ENCODE measurements at regions not wholly inside any gene's neighbourhood (a gene's known extent, or its start where the extent isn't known, plus 50 kb on each side); places are given as distances from the start of the nearest gene placed in this dataset.

GRCh38 chr6:15176816-15177370, 69.0 kb upstream of the JARID2 start:
- Histone ChIP-seq H3K9me3 (ENCODE audit: control insufficient read depth, low read depth, low read length) (no peaks in the 10 kb centered on the region), H3K27me3 (ENCODE audit: insufficient read depth, low read length) (no peaks in the 10 kb centered on the region), H4K91ac (ENCODE audit: insufficient read length, low read depth, low read length) (no peak overlapping the region), H3K14ac (ENCODE audit: insufficient read depth, low read length) (no peak overlapping the region), H3K79me2 (ENCODE audit: insufficient read depth, low read length) (no peaks in the 10 kb centered on the region; the same call in 1 of the 2 replicates), H3K4me2 (ENCODE audit: insufficient read depth, insufficient read length, low read length) (no peak overlapping the region), H3K4me1 (ENCODE audit: insufficient read depth, low read length) (no peaks in the 10 kb centered on the region; the same call in 1 of the 2 replicates), H2AK5ac (ENCODE audit: insufficient read length, low read length) (no peak overlapping the region), H2BK20ac (ENCODE audit: low read depth, low read length, poor library complexity, severe bottlenecking) (no peak overlapping the region), H3K9ac (ENCODE audit: extremely low read depth, insufficient read length, low read length) (no peak overlapping the region), H3T11ph (ENCODE audit: low read length) (no peak overlapping the region), H2AFZ (ENCODE audit: low read length) (no peak overlapping the region), H4K5ac (ENCODE audit: insufficient read length, low read depth, low read length) (no peak overlapping the region), H3K27ac (ENCODE audit: insufficient read length, low read depth, low read length) (no peak overlapping the region), H2BK5ac (ENCODE audit: insufficient read length, low read length) (no peak overlapping the region), H4K8ac (replicated peaks; ENCODE audit: insufficient read length, low read depth, low read length) (no peak overlapping the region), H3K56ac (ENCODE audit: insufficient read length, low read depth, low read length) (no peak overlapping the region), H4K20me1 (ENCODE audit: control insufficient read depth, insufficient read depth, insufficient read length) (no peaks in the 10 kb centered on the region), H3K4ac (ENCODE audit: low read depth, low read length) (no peak overlapping the region), H3K23ac (ENCODE audit: insufficient read length, low read depth, low read length) (no peak overlapping the region), H3K18ac (ENCODE audit: insufficient read length, low read depth, low read length) (no peak overlapping the region), H3K23me2 (ENCODE audit: insufficient read length, low read depth, low read length, poor library complexity, severe bottlenecking) (no peaks in the 10 kb centered on the region), H2BK12ac (ENCODE audit: insufficient read length, low read depth, low read length) (no peak overlapping the region), H2BK120ac (ENCODE audit: low read depth, low read length, poor library complexity, severe bottlenecking) (no peak overlapping the region), H2BK15ac (ENCODE audit: low read depth, low read length) (no peak overlapping the region), H3K79me1 (ENCODE audit: insufficient read depth, low read depth, low read length, poor library complexity, severe bottlenecking) (no peaks in the 10 kb centered on the region)
- TF ChIP-seq CTCF (conservative IDR thresholded peaks at IDR 0.05) = no peak
- H3K36me3 Mint-ChIP-seq (ENCODE audit: insufficient read depth in 1 of 3, low read depth in 3 of 3) = no peaks in the 10 kb centered on the region
- H3K27ac Mint-ChIP-seq = peak overlapping the region in 1 of 3 experiments; percentile 25; a peak in 1 of 7 replicates
- peaks cover 0 to 3% of the 10 kb centered on the region in 2 experiments; a peak in 1 of 4 replicates for H3K4me1 Mint-ChIP-seq
- H3K4me3 Mint-ChIP-seq = no peak overlapping the region
- no CpG with 5 or more reads among the region's 9 CpGs for WGBS (ENCODE audit: extremely low coverage, insufficient read length, low lambda C conversion rate)
- H3K9me3 Mint-ChIP-seq = no peaks in the 10 kb centered on the region; a peak in 1 of 5 replicates
- H3K27me3 Mint-ChIP-seq (ENCODE audit: low read depth) = no peaks in the 10 kb centered on the region
- no peak for DNase-seq
